Panc1 (cell line): ENCODE measurements at regions not wholly inside any gene's neighbourhood (a gene's known extent, or its start where the extent isn't known, plus 50 kb on each side); places are given as distances from the start of the nearest gene placed in this dataset.

ENCODE experiments used
- SIN3A ChIP-seq: IDR thresholded peaks from 2 replicates; pipeline ENCODE4 v1.6.1; 2012; ENCODE audit warnings: low read depth, mild to moderate bottlenecking, low read length, moderate library complexity, borderline replicate concordance; ENCODE audit not compliant: insufficient read depth
- TCF7L2 ChIP-seq: IDR thresholded peaks from 2 replicates; pipeline ENCODE4 v1.6.1; 2011; ENCODE audit warnings: mild to moderate bottlenecking, low read depth, low read length, inconsistent platforms
- TF ChIP-seq, protein P1 (sequence below): fragments of 450-650 bp; IDR thresholded peaks from 2 replicates; pipeline ENCODE4 v1.5.1; 2017; ENCODE audit warnings: mild to moderate bottlenecking

- TF ChIP-seq, protein P1, sequence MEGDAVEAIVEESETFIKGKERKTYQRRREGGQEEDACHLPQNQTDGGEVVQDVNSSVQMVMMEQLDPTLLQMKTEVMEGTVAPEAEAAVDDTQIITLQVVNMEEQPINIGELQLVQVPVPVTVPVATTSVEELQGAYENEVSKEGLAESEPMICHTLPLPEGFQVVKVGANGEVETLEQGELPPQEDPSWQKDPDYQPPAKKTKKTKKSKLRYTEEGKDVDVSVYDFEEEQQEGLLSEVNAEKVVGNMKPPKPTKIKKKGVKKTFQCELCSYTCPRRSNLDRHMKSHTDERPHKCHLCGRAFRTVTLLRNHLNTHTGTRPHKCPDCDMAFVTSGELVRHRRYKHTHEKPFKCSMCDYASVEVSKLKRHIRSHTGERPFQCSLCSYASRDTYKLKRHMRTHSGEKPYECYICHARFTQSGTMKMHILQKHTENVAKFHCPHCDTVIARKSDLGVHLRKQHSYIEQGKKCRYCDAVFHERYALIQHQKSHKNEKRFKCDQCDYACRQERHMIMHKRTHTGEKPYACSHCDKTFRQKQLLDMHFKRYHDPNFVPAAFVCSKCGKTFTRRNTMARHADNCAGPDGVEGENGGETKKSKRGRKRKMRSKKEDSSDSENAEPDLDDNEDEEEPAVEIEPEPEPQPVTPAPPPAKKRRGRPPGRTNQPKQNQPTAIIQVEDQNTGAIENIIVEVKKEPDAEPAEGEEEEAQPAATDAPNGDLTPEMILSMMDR = no peak
- TF ChIP-seq SIN3A = no peak
- no peak for TF ChIP-seq TCF7L2
Observed at GRCh38 chr18:11541179-11541578, 68.2 kb upstream of the SLC35G4 start.
